ENCODE measurements at regions not wholly inside any gene's neighbourhood (a gene's known extent, or its start where the extent isn't known, plus 50 kb on each side); places are given as distances from the start of the nearest gene placed in this dataset.

DNA sequence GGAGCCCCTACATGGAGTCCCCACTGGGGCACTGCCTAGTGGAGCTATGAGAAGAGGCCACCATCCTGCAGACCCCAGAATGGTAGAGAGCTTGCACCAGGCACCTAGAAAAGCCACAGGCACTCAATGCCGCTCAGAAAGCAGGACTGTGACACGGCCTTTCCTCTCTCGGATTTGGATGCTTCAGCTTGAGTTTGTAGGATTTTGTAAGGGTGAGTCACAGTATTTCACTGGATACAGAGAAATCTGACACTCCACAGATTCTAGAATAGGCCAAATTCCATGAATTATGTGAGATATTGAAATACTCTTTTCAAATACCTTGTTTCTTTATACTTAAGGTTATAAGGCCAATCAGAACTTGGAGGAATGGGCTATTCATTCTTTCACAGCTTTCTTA lies 424.5 kb downstream of the HTR1B start:
- DNase-seq (no peak), ATAC-seq (ENCODE audit: poor library complexity) (no peak)
- H3K27ac ChIP-seq (ENCODE audit: low read depth in 1 of 2, low read length in 2 of 2), result no peak overlapping the region
- H3K4me1 Mint-ChIP-seq (ENCODE audit: low read depth), result no peaks in the 10 kb centered on the region
- H3K36me3 ChIP-seq (ENCODE audit: insufficient read depth, low read length), result no peaks in the 10 kb centered on the region
- TF ChIP-seq, protein P1, sequence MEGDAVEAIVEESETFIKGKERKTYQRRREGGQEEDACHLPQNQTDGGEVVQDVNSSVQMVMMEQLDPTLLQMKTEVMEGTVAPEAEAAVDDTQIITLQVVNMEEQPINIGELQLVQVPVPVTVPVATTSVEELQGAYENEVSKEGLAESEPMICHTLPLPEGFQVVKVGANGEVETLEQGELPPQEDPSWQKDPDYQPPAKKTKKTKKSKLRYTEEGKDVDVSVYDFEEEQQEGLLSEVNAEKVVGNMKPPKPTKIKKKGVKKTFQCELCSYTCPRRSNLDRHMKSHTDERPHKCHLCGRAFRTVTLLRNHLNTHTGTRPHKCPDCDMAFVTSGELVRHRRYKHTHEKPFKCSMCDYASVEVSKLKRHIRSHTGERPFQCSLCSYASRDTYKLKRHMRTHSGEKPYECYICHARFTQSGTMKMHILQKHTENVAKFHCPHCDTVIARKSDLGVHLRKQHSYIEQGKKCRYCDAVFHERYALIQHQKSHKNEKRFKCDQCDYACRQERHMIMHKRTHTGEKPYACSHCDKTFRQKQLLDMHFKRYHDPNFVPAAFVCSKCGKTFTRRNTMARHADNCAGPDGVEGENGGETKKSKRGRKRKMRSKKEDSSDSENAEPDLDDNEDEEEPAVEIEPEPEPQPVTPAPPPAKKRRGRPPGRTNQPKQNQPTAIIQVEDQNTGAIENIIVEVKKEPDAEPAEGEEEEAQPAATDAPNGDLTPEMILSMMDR (IDR thresholded peaks at IDR 0.05), result no peak
- H3K9me3 ChIP-seq (ENCODE audit: control insufficient read depth in 1 of 2, insufficient read depth in 1 of 2, low read length in 2 of 2), result peaks cover 0 to 11% of the 10 kb centered on the region in 2 experiments
- CTCF ChIA-PET, result no interaction called here
- no peak overlapping the region for H3K4me3 Mint-ChIP-seq
- H3K4me1 ChIP-seq (ENCODE audit: insufficient read depth, low read length), result no peaks in the 10 kb centered on the region
- H3K36me3 Mint-ChIP-seq (ENCODE audit: low read depth), result no peaks in the 10 kb centered on the region
- H3K4me3 ChIP-seq (ENCODE audit: low read length), result no peak overlapping the region
- no peak overlapping the region for H3K27ac Mint-ChIP-seq
- H3K9me3 Mint-ChIP-seq, result peaks cover 18% of the 10 kb centered on the region
- H3K27me3 Mint-ChIP-seq, result no peaks in the 10 kb centered on the region
- H3K27me3 ChIP-seq (ENCODE audit: control insufficient read depth in 1 of 2, insufficient read depth in 2 of 2, low read length in 2 of 2), result no peaks in the 10 kb centered on the region
- POLR2A ChIA-PET, result no interaction called here
- intact Hi-C loops (cut with DNase I, micrococcal nuclease), result no loop called here

DNA sequence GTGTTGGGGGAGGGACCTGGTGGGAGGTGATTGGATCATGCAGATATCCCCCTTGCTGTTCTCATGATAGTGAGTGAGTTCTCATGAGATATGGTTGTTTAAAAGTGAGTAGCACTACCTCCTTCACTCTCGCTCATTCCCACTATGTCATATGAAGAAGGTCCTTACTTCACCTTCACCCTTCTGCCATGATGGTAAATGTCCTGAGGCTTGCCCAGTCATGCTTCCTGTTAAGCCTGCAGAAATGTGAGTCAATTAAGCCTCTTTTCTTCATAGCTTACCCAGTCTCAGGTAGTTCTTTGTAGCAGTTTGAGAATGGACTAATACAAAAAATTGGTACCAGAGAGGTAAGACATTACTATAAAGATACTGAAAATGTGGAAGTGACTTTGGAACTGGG lies 425.9 kb downstream of the HTR1B start:
- TF ChIP-seq, protein P1 (IDR thresholded peaks at IDR 0.05), result no peak
- Histone ChIP-seq H3K36me3 (ENCODE audit: insufficient read depth, low read length) (no peaks in the 10 kb centered on the region), H3K4me3 (ENCODE audit: low read length) (no peak overlapping the region), H3K9me3 (ENCODE audit: control insufficient read depth in 1 of 2, insufficient read depth in 1 of 2, low read length in 2 of 2) (peaks cover 0 to 11% of the 10 kb centered on the region in 2 experiments), H3K4me1 (ENCODE audit: insufficient read depth, low read length) (no peaks in the 10 kb centered on the region), H3K27ac (ENCODE audit: low read depth in 1 of 2, low read length in 2 of 2) (no peak overlapping the region), H3K27me3 (ENCODE audit: control insufficient read depth in 1 of 2, insufficient read depth in 2 of 2, low read length in 2 of 2) (no peaks in the 10 kb centered on the region)
- ATAC-seq (ENCODE audit: poor library complexity) (no peak), DNase-seq (no peak)
- CTCF ChIA-PET, result no interaction called here
- intact Hi-C loops (cut with DNase I, micrococcal nuclease), result no loop called here
- Mint-ChIP-seq H3K27ac (no peak overlapping the region), H3K4me1 (ENCODE audit: low read depth) (no peaks in the 10 kb centered on the region), H3K36me3 (ENCODE audit: low read depth) (no peaks in the 10 kb centered on the region), H3K9me3 (peaks cover 20% of the 10 kb centered on the region), H3K27me3 (no peaks in the 10 kb centered on the region), H3K4me3 (no peak overlapping the region)
- POLR2A ChIA-PET, result no interaction called here

DNA sequence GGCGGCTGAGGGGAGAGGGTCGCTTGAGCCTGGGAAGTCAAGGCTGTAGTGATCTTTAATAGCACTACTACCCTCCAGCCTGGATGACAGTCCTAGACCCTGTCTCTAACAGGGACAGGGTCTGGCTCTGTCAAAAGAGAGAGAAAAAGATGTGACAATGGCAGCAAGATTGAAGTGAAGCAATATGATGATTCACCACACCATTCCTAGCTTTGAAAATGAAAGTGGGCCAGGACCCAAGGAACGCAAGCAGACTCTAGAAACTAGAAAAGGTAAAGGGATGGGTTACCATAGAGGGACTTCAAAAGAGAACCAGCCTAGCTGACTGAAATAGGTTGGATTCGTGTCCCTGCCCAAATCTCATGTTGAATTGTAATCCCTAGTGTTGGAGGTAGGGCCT lies 426.9 kb downstream of the HTR1B start:
- ChIA-PET POLR2A (no interaction called here), CTCF (no interaction called here)
- Mint-ChIP-seq H3K27me3 (no peaks in the 10 kb centered on the region), H3K36me3 (ENCODE audit: low read depth) (no peaks in the 10 kb centered on the region), H3K4me3 (no peak overlapping the region), H3K9me3 (peaks cover 16% of the 10 kb centered on the region), H3K4me1 (ENCODE audit: low read depth) (no peaks in the 10 kb centered on the region), H3K27ac (no peak overlapping the region)
- no peaks in the 10 kb centered on the region for H3K4me1 ChIP-seq (ENCODE audit: insufficient read depth, low read length)
- H3K27ac ChIP-seq (ENCODE audit: low read depth in 1 of 2, low read length in 2 of 2), result no peak overlapping the region
- H3K9me3 ChIP-seq (ENCODE audit: control insufficient read depth in 1 of 2, insufficient read depth in 1 of 2, low read length in 2 of 2), result peaks cover 0 to 11% of the 10 kb centered on the region in 2 experiments
- no peak for DNase-seq
- ATAC-seq (ENCODE audit: poor library complexity), result no peak
- intact Hi-C loops (cut with DNase I, micrococcal nuclease), result no loop called here
- no peaks in the 10 kb centered on the region for H3K36me3 ChIP-seq (ENCODE audit: insufficient read depth, low read length)
- H3K27me3 ChIP-seq (ENCODE audit: control insufficient read depth in 1 of 2, insufficient read depth in 2 of 2, low read length in 2 of 2), result no peaks in the 10 kb centered on the region
- H3K4me3 ChIP-seq (ENCODE audit: low read length), result no peak overlapping the region
- TF ChIP-seq, protein P1 (IDR thresholded peaks at IDR 0.05), result no peak

Measured in CD4-positive, alpha-beta T cell (primary cell).